ENCODE measurements at regions not wholly inside any gene's neighbourhood (a gene's known extent, or its start where the extent isn't known, plus 50 kb on each side); places are given as distances from the start of the nearest gene placed in this dataset.

- Histone ChIP-seq H3K4me3 (ENCODE audit: low read depth, low read length) (no peak overlapping the region), H3K36me3 (no peaks in the 10 kb centered on the region), H3K9me3 (no peaks in the 10 kb centered on the region), H3K27me3 (no peaks in the 10 kb centered on the region), H3K4me1 (no peaks in the 10 kb centered on the region)
- TF ChIP-seq CTCF (IDR thresholded peaks at IDR 0.05; ENCODE audit: low read depth, low read length), result no peak
- DNase-seq, result no peak
These were observed 1596.1 kb upstream of the WWC1 start for GRCh38 chr5:166695326-166695725.

- no peak for TF ChIP-seq CTCF (IDR thresholded peaks at IDR 0.05; ENCODE audit: low read depth, low read length)
- no peaks in the 10 kb centered on the region for H3K36me3 ChIP-seq
These were observed 1583.2 kb upstream of the WWC1 start for GRCh38 chr5:166708291-166708690.

GRCh38 chr5:166709691-166710090, 1581.8 kb upstream of the WWC1 start:
- Histone ChIP-seq H3K36me3 (no peaks in the 10 kb centered on the region), H3K4me1 (no peaks in the 10 kb centered on the region), H3K9me3 (no peaks in the 10 kb centered on the region), H3K4me3 (ENCODE audit: low read depth, low read length) (no peak overlapping the region), H3K27me3 (no peaks in the 10 kb centered on the region)
- no peak for TF ChIP-seq CTCF (IDR thresholded peaks at IDR 0.05; ENCODE audit: low read depth, low read length)
- no peak for DNase-seq

More at GRCh38 chr5:166708291-166708690, 1583.2 kb upstream of the WWC1 start:
- Histone ChIP-seq H3K4me3 (ENCODE audit: low read depth, low read length) (no peak overlapping the region), H3K27me3 (no peaks in the 10 kb centered on the region), H3K4me1 (no peaks in the 10 kb centered on the region), H3K9me3 (no peaks in the 10 kb centered on the region)
- DNase-seq, result no peak

GRCh38 chr5:166710271-166710670, 1581.2 kb upstream of the WWC1 start:
- no peak for TF ChIP-seq CTCF (IDR thresholded peaks at IDR 0.05; ENCODE audit: low read depth, low read length)
- DNase-seq, result no peak

GRCh38 chr5:166712447-166713185, 1578.8 kb upstream of the WWC1 start:
- no peak for TF ChIP-seq CTCF (IDR thresholded peaks at IDR 0.05; ENCODE audit: low read depth, low read length)
- Histone ChIP-seq H3K36me3 (no peaks in the 10 kb centered on the region), H3K27me3 (no peaks in the 10 kb centered on the region), H3K9me3 (no peaks in the 10 kb centered on the region), H3K4me3 (ENCODE audit: low read depth, low read length) (no peak overlapping the region), H3K4me1 (no peaks in the 10 kb centered on the region)
- DNase-seq, result no peak

More at GRCh38 chr5:166710271-166710670, 1581.2 kb upstream of the WWC1 start:
- no peaks in the 10 kb centered on the region for H3K27me3 ChIP-seq
- no peaks in the 10 kb centered on the region for H3K36me3 ChIP-seq
- no peaks in the 10 kb centered on the region for H3K9me3 ChIP-seq
- no peaks in the 10 kb centered on the region for H3K4me1 ChIP-seq
- H3K4me3 ChIP-seq (ENCODE audit: low read depth, low read length), result no peak overlapping the region

- no peak for DNase-seq
- Histone ChIP-seq H3K27me3 (no peaks in the 10 kb centered on the region), H3K4me1 (no peaks in the 10 kb centered on the region), H3K4me3 (ENCODE audit: low read depth, low read length) (no peak overlapping the region), H3K9me3 (no peaks in the 10 kb centered on the region), H3K36me3 (no peaks in the 10 kb centered on the region)
- no peak for TF ChIP-seq CTCF (IDR thresholded peaks at IDR 0.05; ENCODE audit: low read depth, low read length)
These were observed 1578.2 kb upstream of the WWC1 start for GRCh38 chr5:166713295-166713694.

Data from BE2C (cell line).